IPS-NIHi7 (cell line): ENCODE measurements at regions not wholly inside any gene's neighbourhood (a gene's known extent, or its start where the extent isn't known, plus 50 kb on each side); places are given as distances from the start of the nearest gene placed in this dataset.

Experiments used
- DNase-seq: peaks from one replicate; pipeline ENCODE4 v3.0.0; 2012; ENCODE audit warnings: mixed read lengths; ENCODE audit errors: extremely low spot score

DNA sequence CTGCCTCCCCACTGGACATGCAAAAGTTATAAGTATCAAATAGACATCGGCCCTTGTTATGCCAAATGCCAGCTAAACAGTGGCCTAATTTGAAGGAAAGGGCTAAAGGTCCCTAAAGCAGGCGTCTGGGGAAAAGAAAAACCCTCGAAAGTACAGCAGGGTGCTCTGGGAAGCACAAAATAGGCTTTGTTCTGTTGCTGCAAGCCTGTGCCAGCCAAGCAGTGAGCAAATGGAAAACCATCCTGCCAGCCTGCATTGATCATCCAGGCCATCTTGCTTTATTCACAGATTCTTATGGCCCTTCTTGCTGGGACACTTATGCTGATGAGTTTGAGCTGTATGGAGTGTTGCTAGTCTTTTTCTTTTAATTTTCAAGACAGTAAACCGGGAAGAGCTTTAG, 62.2 kb upstream of the PLEKHG1 start:
- DNase-seq = no peak

DNA sequence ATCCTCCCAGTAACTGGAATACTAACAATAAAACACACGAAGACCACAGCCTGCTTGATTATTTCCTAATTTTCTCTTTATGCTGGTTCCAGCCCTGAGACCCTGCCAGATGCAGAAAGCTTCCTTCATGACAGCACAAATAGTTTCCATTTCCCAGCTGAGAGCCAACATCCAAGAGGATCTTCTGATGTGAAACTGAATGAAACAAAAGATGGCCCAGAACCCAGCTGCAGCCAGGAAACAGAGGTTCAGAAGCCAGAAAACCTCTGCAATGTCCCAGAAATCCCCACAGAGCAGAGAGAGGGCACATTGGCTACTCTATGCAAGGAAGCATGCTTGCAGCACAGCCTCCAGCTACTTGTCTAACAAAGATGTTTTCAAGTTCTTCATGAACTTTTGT, 61.8 kb upstream of the PLEKHG1 start:
- DNase-seq = no peak

DNA sequence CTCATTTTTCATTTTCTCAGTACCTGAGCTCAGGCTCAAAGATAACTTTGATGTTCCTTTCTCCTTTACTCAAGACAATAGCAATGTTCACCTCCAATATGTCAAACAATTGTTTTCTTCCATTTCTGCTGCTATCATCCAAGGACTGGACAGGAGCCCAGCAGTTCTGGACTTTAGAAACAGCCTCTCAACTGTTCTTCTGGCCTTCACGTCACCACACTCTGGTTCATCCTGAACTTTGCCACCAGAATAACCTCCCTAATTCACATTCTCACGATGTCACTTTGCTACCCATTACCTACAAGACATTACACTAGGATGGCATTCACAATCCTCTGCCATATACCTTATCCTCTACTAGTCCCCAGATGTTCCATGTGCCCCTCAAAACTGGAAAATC, 60.6 kb upstream of the PLEKHG1 start:
- DNase-seq = no peak

DNA sequence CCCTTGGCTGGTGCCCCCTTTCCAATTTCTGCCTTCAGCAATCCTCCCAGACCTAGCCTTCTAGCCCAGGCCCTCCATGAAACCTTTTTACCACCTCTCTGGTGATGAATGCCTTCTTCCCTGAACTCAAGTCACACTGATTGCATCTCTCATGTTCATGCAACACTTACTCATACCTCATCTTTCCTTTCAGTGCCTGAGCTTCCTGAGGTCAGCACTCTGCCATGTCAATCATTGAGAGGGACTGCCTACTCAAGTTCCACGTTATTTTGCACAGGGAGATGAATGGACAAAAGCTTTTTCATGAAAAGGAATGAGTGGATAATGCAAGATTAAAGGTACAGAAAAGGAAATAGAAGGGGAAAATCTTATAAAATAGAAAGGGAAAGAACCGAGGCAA, 60.1 kb upstream of the PLEKHG1 start:
- no peak for DNase-seq

DNA sequence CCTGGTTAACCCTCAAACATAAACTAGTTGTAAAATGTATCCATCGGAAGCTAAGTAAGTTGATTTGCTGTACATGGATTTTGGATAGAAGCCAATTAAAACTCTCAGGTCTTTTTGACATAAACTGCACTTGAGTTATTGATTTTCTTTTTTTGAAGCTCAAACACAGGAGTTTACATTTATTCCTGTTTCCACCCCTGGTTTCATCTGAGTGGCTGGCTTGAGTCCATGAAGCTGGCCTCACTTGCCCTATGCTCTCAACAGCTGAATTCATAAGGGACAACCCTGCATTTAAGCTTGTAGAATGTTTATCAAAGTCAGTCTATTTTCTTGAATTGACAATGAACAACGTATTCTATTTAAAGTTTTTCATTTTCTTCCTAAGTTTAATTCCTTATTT, 58.1 kb upstream of the PLEKHG1 start:
- DNase-seq = no peak

DNA sequence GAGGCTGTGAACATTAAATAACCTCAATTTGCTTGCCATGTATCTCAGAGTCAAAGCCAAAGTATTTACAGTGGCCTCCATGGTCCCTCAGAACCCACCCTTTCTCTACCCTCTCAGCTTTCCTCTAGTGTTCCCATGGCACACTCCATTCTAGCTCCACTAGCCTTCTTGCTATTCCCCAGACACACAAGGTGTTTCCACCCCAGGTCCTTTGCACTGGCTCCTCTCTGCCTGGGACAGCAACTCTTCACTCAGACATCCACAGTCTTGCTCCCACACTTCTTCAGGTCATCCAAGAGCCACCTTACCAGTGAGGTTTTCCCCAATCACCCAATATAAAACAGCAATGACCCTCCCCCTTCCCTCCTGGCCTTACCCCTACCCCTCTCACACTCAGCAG, 56.5 kb upstream of the PLEKHG1 start:
- no peak for DNase-seq

DNA sequence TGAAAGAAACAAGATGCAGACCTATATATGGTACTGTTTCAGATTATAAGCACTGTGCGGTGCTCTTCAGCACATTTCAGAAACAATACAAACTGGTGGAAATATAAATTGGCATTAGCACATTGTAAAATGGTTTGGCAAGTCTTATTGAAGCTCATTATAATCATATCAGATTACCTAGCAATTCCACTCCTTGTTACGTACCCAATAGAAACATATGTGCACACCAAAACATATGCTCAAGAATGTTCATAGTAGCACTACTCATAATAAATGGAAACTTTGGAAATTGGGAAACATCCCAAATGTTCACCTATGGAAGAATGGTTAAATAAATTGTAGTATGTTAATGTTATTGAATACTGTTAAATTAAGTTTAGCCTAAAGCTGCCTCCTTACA, 54.9 kb upstream of the PLEKHG1 start:
- no peak for DNase-seq

DNA sequence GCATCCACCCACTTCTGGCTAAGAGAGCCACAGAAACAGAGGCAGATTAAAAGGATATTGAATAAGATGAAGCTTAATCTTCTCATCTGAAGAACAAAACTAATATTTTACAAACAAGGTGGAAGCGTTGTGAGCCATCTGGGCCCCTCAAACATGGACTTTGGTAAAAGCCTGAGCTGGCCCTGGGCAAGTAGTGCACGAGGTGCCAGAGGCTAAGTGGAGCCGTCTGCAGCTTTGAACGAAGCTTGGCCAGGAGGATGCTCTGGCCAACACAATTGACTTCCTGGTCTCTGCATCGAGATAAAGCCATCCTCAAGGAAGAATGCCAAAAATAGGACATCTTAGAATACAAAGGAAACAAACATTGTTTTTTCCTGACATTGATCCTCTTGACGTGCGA, 53.2 kb upstream of the PLEKHG1 start:
- DNase-seq = no peak

DNA sequence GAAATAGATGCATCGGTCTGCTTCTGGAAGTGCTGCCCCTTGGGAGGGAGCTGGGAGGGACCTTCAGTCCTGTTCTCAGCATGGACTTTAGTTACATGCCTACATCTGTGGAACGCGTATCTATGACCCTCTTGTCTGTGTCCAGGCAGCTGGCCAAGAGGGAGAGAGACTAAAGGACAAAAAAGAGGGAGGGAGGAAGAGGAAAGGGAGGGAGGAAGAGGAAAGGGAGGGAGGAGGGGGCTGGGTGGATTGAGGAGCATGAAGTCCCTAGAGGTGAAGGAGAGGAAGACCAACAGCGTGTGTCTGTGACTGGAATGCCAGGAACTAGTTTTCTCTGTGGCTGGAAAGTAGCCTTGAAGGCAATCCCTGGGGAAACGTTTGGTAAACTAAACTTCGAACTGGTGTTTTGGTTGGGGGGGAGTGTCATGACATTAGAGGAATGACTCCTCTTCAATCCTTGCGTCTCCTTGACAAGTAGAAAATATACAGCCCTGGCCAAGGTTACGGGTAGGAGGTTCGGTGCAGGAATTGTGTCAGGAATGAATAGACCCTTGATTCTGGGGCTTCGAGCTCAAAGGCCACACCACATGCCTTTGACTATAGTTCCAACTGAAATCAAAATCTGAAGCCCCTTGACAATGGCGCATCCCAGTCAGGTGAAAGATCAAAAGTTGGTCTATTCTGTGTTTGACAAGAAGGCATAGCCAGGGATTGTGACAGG, 52.0 kb upstream of the PLEKHG1 start:
- peak; percentile 38 for DNase-seq

DNA sequence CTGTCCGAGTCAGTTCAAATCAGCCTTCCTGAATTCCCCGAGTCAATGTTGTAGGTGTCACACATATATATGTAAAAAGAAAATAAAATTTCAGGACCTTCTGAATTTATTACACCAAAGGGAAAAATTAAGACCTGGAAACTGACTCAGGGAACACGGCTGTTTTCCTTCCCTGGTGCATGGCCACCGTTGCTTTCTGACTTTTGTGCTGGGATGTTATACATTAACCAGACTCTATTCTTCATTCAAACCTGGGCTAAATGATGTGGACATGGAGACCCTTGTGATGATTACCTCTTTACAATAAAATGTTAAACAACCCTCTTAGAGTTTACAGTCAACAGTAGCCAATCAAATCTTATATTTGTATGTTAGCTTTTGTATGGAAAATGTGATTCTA, 51.4 kb upstream of the PLEKHG1 start:
- DNase-seq = no peak

DNA sequence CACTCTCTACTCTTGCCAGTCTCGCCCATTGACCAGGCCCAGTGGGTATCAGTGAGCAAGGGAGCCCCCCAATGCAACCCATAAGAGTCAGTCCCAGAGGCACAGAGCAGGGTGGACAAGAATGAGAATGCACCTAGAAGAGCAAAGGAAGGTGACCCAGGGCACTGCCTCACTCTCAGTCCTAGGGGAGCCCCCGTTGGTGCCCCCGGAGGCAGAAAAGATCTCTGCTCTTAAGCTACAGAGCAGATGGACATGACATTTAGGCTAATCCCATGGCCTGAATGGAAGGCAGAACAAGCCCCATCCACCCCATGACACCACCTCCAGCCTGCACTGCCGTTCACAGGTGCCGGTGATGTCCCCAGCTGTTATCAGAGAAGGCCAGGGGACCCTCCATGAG, 50.7 kb upstream of the PLEKHG1 start:
- no peak for DNase-seq

DNA sequence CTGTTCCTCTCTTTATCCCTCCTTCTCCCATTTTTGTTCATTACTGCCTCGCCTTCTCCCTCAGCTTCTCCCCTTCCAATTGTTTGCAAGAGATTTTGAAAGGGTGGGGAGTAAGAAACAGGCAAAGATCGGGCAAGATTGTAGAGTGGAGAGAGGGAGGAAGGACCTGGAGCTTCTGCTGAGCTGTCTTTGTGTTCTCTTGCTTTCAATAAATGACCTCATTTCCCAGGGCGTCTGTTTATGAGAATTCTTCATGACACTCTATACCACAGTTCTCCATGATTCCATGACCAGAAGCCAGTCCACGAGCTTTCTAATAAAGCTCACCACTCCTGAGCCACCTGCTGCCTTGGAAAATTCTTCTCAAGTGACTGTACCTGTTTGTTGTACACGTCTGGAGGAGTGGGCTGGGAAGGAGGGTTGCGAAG, 50.0 kb upstream of the PLEKHG1 start:
- no peak for DNase-seq
